Endothelial cell (in vitro differentiated cells): ENCODE measurements at regions not wholly inside any gene's neighbourhood (a gene's known extent, or its start where the extent isn't known, plus 50 kb on each side); places are given as distances from the start of the nearest gene placed in this dataset.

Source experiments
- DNase-seq: peaks from one replicate; pipeline ENCODE4 v3.0.0; 2021; ENCODE audit warnings: low spot score
- H3K27ac Mint-ChIP-seq: one replicate; pipeline ENCODE4 v1.8.0; 2021; ENCODE audit warnings: mixed read lengths, inconsistent platforms; ENCODE audit not compliant: unreplicated experiment
- H3K27me3 Mint-ChIP-seq: one replicate; pipeline ENCODE4 v1.8.0; 2021; ENCODE audit warnings: mild to moderate bottlenecking, moderate library complexity, mixed read lengths, inconsistent platforms; ENCODE audit not compliant: unreplicated experiment
- H3K36me3 Mint-ChIP-seq: one replicate; pipeline ENCODE4 v1.8.0; 2021; ENCODE audit warnings: mild to moderate bottlenecking, low read depth, mixed read lengths, inconsistent platforms; ENCODE audit not compliant: unreplicated experiment
- H3K4me1 Mint-ChIP-seq: one replicate; pipeline ENCODE4 v1.8.0; 2021; ENCODE audit warnings: mild to moderate bottlenecking, mixed read lengths, inconsistent platforms; ENCODE audit not compliant: unreplicated experiment
- H3K4me3 Mint-ChIP-seq: one replicate; pipeline ENCODE4 v1.8.0; 2021; ENCODE audit warnings: mild to moderate bottlenecking, mixed read lengths, inconsistent platforms; ENCODE audit not compliant: unreplicated experiment
- H3K9me3 Mint-ChIP-seq: one replicate; pipeline ENCODE4 v1.8.0; 2021; ENCODE audit warnings: mixed read lengths, inconsistent platforms; ENCODE audit not compliant: unreplicated experiment
- CTCF ChIP-seq: fragments of 200-600 bp; sonication (generic); IDR thresholded peaks from one replicate; pipeline ENCODE4 v1.5.0; 2021; ENCODE audit warnings: antibody characterized with exemption; ENCODE audit not compliant: unreplicated experiment

GRCh38 chr17:37820313-37820994 lies 75.6 kb upstream of the HNF1B start:
- Mint-ChIP-seq H3K4me1 (peaks cover 15% of the 10 kb centered on the region), H3K27ac (no peak overlapping the region), H3K4me3 (no peak overlapping the region), H3K9me3 (no peaks in the 10 kb centered on the region), H3K27me3 (no peaks in the 10 kb centered on the region), H3K36me3 (no peaks in the 10 kb centered on the region)
- DNase-seq: no peak
- no peak for TF ChIP-seq CTCF

GRCh38 chr17:37818689-37819088 lies 73.8 kb upstream of the HNF1B start:
- Mint-ChIP-seq H3K27me3 (no peaks in the 10 kb centered on the region), H3K27ac (no peak overlapping the region), H3K4me1 (peaks cover 8% of the 10 kb centered on the region), H3K4me3 (no peak overlapping the region), H3K36me3 (no peaks in the 10 kb centered on the region), H3K9me3 (no peaks in the 10 kb centered on the region)
- no peak for TF ChIP-seq CTCF
- DNase-seq: no peak

GRCh38 chr17:37816950-37817349 lies 72.1 kb upstream of the HNF1B start:
- no peak overlapping the region for H3K27ac Mint-ChIP-seq
- no peaks in the 10 kb centered on the region for H3K36me3 Mint-ChIP-seq
- no peaks in the 10 kb centered on the region for H3K9me3 Mint-ChIP-seq
- H3K4me3 Mint-ChIP-seq: no peak overlapping the region
- H3K4me1 Mint-ChIP-seq: peaks cover 8% of the 10 kb centered on the region
- H3K27me3 Mint-ChIP-seq: no peaks in the 10 kb centered on the region
- no peak for TF ChIP-seq CTCF
- DNase-seq: no peak

GRCh38 chr17:37815536-37815935 lies 70.7 kb upstream of the HNF1B start:
- peaks cover 8% of the 10 kb centered on the region for H3K4me1 Mint-ChIP-seq
- DNase-seq: no peak

More at GRCh38 chr17:37815536-37815935, 70.7 kb upstream of the HNF1B start:
- Mint-ChIP-seq H3K36me3 (no peaks in the 10 kb centered on the region), H3K9me3 (no peaks in the 10 kb centered on the region), H3K4me3 (no peak overlapping the region), H3K27ac (no peak overlapping the region), H3K27me3 (no peaks in the 10 kb centered on the region)
- no peak for TF ChIP-seq CTCF
